Tibial artery (tissue), 4 donors: ENCODE measurements at regions not wholly inside any gene's neighbourhood (a gene's known extent, or its start where the extent isn't known, plus 50 kb on each side); places are given as distances from the start of the nearest gene placed in this dataset.

Experiments
- DNase-seq, 2 donors: peaks; one replicate each; pipeline ENCODE4 v3.0.0-alpha.2; 2019
- H3K27ac ChIP-seq, 2 donors: fragments of 200-600 bp; sonication (generic) in 1 of 2; 1 replicate in 1 of 2; 2 replicates in 1 of 2; pipeline ENCODE4 v1.5.1; 2018 to 2019; ENCODE audit warnings: mild to moderate bottlenecking in 1 of 2
- H3K27me3 ChIP-seq, 2 donors: fragments of 200-600 bp; sonication (generic) in 1 of 2; one replicate each; pipeline versions ENCODE4 v1.5.1 to v1.6.0; 2016 to 2019
- H3K36me3 ChIP-seq, 3 donors: fragments of 200-600 bp; sonication (generic) in 2 of 3; one replicate each; pipeline ENCODE4 v1.5.1; 2016 to 2019; ENCODE audit warnings: mild to moderate bottlenecking in 2 of 3
- H3K4me1 ChIP-seq, 4 donors: fragments of 200-600 bp; sonication (generic) in 2 of 4; 1 replicate in 3 of 4; 2 replicates in 1 of 4; pipeline ENCODE4 v1.5.1; 2016 to 2019
- H3K4me3 ChIP-seq, 2 donors: fragments of 200-600 bp; sonication (generic) in 1 of 2; 1 replicate in 1 of 2; 2 replicates in 1 of 2; pipeline ENCODE4 v1.5.1; 2018 to 2019; ENCODE audit warnings: mild to moderate bottlenecking in 2 of 2
- H3K9me3 ChIP-seq, 3 donors: fragments of 200-600 bp; sonication (generic) in 1 of 3; one replicate each; pipeline ENCODE4 v1.5.1; 2016 to 2019
- CTCF ChIP-seq, 2 experiments: fragments of 200-600 bp in 1 of 2; fragments of 450-650 bp in 1 of 2; IDR thresholded peaks; one replicate each; pipeline ENCODE4 v1.5.1; 2017 to 2019; ENCODE audit warnings: antibody characterized with exemption in 2 of 2, mild to moderate bottlenecking in 1 of 2, moderate library complexity in 1 of 2
- intact Hi-C: fragments of 100-400 bp; cut with DNase I; formaldehyde crosslinking; loops from one replicate; pipeline ENCODE4 v1.15.0; 2023; ENCODE audit warnings: low total_unique reads

GRCh38 chr6:9890469-9890868 is 524.4 kb downstream of the TFAP2A start:
- H3K36me3 ChIP-seq: no peaks in the 10 kb centered on the region
- H3K27ac ChIP-seq: no peak overlapping the region
- H3K4me3 ChIP-seq: no peak overlapping the region
- no peaks in the 10 kb centered on the region for H3K9me3 ChIP-seq
- H3K27me3 ChIP-seq: no peaks in the 10 kb centered on the region
- no peak for TF ChIP-seq CTCF (IDR thresholded peaks at IDR 0.05)
- H3K4me1 ChIP-seq: no peaks in the 10 kb centered on the region
- DNase-seq: no peak
- intact Hi-C loops: no loop called here

GRCh38 chr6:9878535-9878934 is 536.3 kb downstream of the TFAP2A start:
- DNase-seq: no peak
- intact Hi-C loops: no loop called here
- no peaks in the 10 kb centered on the region for H3K36me3 ChIP-seq
- TF ChIP-seq CTCF (IDR thresholded peaks at IDR 0.05): no peak
- no peak overlapping the region for H3K27ac ChIP-seq
- H3K4me1 ChIP-seq: no peaks in the 10 kb centered on the region
- H3K9me3 ChIP-seq: peaks cover 0 to 4% (median 0%) of the 10 kb centered on the region in 3 donors
- no peak overlapping the region for H3K4me3 ChIP-seq
- H3K27me3 ChIP-seq: no peaks in the 10 kb centered on the region

- no peaks in the 10 kb centered on the region for H3K9me3 ChIP-seq
- TF ChIP-seq CTCF (IDR thresholded peaks at IDR 0.05): no peak
- intact Hi-C loops: no loop called here
- H3K4me1 ChIP-seq: no peaks in the 10 kb centered on the region
- no peak for DNase-seq
- H3K27ac ChIP-seq: no peak overlapping the region
- H3K4me3 ChIP-seq: no peak overlapping the region
- no peaks in the 10 kb centered on the region for H3K36me3 ChIP-seq
- no peaks in the 10 kb centered on the region for H3K27me3 ChIP-seq
Measured at GRCh38 chr6:9875605-9876353, 539.1 kb downstream of the TFAP2A start.

GRCh38 chr6:9862603-9863167 is 552.2 kb downstream of the TFAP2A start:
- DNase-seq: no peak
- no peaks in the 10 kb centered on the region for H3K9me3 ChIP-seq
- no peak overlapping the region for H3K27ac ChIP-seq
- no peaks in the 10 kb centered on the region for H3K36me3 ChIP-seq
- no peaks in the 10 kb centered on the region for H3K27me3 ChIP-seq
- no peaks in the 10 kb centered on the region for H3K4me1 ChIP-seq
- no peak overlapping the region for H3K4me3 ChIP-seq
- intact Hi-C loops: no loop called here
- TF ChIP-seq CTCF (IDR thresholded peaks at IDR 0.05): no peak

- no peak overlapping the region for H3K27ac ChIP-seq
- TF ChIP-seq CTCF (IDR thresholded peaks at IDR 0.05): no peak
- H3K4me1 ChIP-seq: no peaks in the 10 kb centered on the region
- intact Hi-C loops: no loop called here
- no peak overlapping the region for H3K4me3 ChIP-seq
- H3K27me3 ChIP-seq: no peaks in the 10 kb centered on the region
- no peak for DNase-seq
- H3K9me3 ChIP-seq: peaks cover 0 to 36% (median 25%) of the 10 kb centered on the region in 3 donors
- H3K36me3 ChIP-seq: no peaks in the 10 kb centered on the region
Measured at GRCh38 chr6:9851541-9852380, 563.1 kb downstream of the TFAP2A start.
